Liver (tissue), 8 donors: ENCODE measurements at regions not wholly inside any gene's neighbourhood (a gene's known extent, or its start where the extent isn't known, plus 50 kb on each side); places are given as distances from the start of the nearest gene placed in this dataset.

Source experiments
- DNase-seq: peaks from one replicate; pipeline ENCODE4 v3.0.0-alpha.2; 2017; ENCODE audit warnings: low spot score
- H3K27ac ChIP-seq, 2 donors: one replicate each; pipeline ENCODE4 v1.7.0; 2013; ENCODE audit warnings: inconsistent platforms in 2 of 2, low read length in 2 of 2, control low read depth in 1 of 2, low read depth in 1 of 2, mild to moderate bottlenecking in 1 of 2
- H3K27me3 ChIP-seq, 4 donors: one replicate each; pipeline versions ENCODE4 v1.6.1 to v1.7.0; 2013; ENCODE audit warnings: low read length in 3 of 4, inconsistent platforms in 1 of 4, mild to moderate bottlenecking in 1 of 4, moderate library complexity in 1 of 4; ENCODE audit not compliant: control insufficient read depth in 4 of 4, insufficient read depth in 4 of 4
- H3K36me3 ChIP-seq, 4 donors: one replicate each; pipeline versions ENCODE4 v1.6.1 to v1.7.0; 2013; ENCODE audit warnings: low read length in 3 of 4, mild to moderate bottlenecking in 3 of 4, low read depth in 1 of 4, moderate library complexity in 1 of 4; ENCODE audit not compliant: control insufficient read depth in 4 of 4, insufficient read depth in 3 of 4
- H3K4me1 ChIP-seq, 4 donors: one replicate each; pipeline versions ENCODE4 v1.6.1 to v1.7.0; 2013; ENCODE audit warnings: low read length in 3 of 4, mild to moderate bottlenecking in 3 of 4, moderate library complexity in 1 of 4; ENCODE audit not compliant: control insufficient read depth in 4 of 4, insufficient read depth in 4 of 4
- H3K4me3 ChIP-seq, 3 donors: one replicate each; pipeline versions ENCODE4 v1.6.1 to v1.7.0; 2013; ENCODE audit warnings: low read length in 3 of 3, control low read depth in 1 of 3, low read depth in 1 of 3, mild to moderate bottlenecking in 1 of 3
- H3K9ac ChIP-seq, 2 donors: one replicate each; pipeline ENCODE4 v1.7.0; 2013; ENCODE audit warnings: low read length in 2 of 2, mild to moderate bottlenecking in 2 of 2, moderate library complexity in 2 of 2, control low read depth in 1 of 2, low read depth in 1 of 2
- H3K9me3 ChIP-seq, 4 donors: one replicate each; pipeline versions ENCODE4 v1.6.1 to v1.7.0; 2013; ENCODE audit warnings: low read length in 3 of 4; ENCODE audit not compliant: control insufficient read depth in 4 of 4
- ATF3 ChIP-seq: IDR thresholded peaks from 2 replicates; pipeline ENCODE4 v1.6.1; 2016; ENCODE audit warnings: antibody characterized with exemption
- CTCF ChIP-seq: fragments of 150-350 bp; IDR thresholded peaks from 2 replicates; pipeline ENCODE4 v1.5.1; 2017; ENCODE audit warnings: improper control_type of control experiment, low read depth, low read length; ENCODE audit not compliant: missing input control
- EGR1 ChIP-seq, 2 donors: IDR thresholded peaks; 2 replicates each; pipeline ENCODE4 v1.6.1; 2016 to 2018; ENCODE audit warnings: antibody characterized with exemption in 2 of 2, low read depth in 2 of 2
- FOXA1 ChIP-seq: IDR thresholded peaks from 2 replicates; pipeline ENCODE4 v1.6.1; 2016; ENCODE audit warnings: antibody characterized with exemption
- FOXA2 ChIP-seq: IDR thresholded peaks from 2 replicates; pipeline ENCODE4 v1.6.1; 2016; ENCODE audit warnings: antibody characterized with exemption
- GABPA ChIP-seq, 2 donors: IDR thresholded peaks in 1 of 2; conservative IDR thresholded peaks in 1 of 2; 2 replicates each; pipeline ENCODE4 v1.6.1; 2016; ENCODE audit warnings: antibody characterized with exemption in 2 of 2, mild to moderate bottlenecking in 1 of 2, moderate library complexity in 1 of 2
- HNF4A ChIP-seq, 2 donors: conservative IDR thresholded peaks; 2 replicates each; pipeline ENCODE4 v1.6.1; 2016; ENCODE audit warnings: antibody characterized with exemption in 2 of 2, mild to moderate bottlenecking in 2 of 2
- JUND ChIP-seq, 2 donors: IDR thresholded peaks; 2 replicates each; pipeline ENCODE4 v1.6.1; 2016; ENCODE audit warnings: antibody characterized with exemption in 2 of 2
- MAX ChIP-seq: IDR thresholded peaks from 2 replicates; pipeline ENCODE4 v1.6.1; 2016; ENCODE audit warnings: antibody characterized with exemption
- NR2F2 ChIP-seq: IDR thresholded peaks from 2 replicates; pipeline ENCODE4 v1.6.1; 2016; ENCODE audit warnings: antibody characterized with exemption
- RAD21 ChIP-seq, 2 donors: IDR thresholded peaks; 2 replicates each; pipeline ENCODE4 v1.6.1; 2016; ENCODE audit warnings: antibody characterized with exemption in 2 of 2, mild to moderate bottlenecking in 2 of 2
- REST ChIP-seq: IDR thresholded peaks from 2 replicates; pipeline ENCODE4 v1.6.1; 2016; ENCODE audit warnings: antibody characterized with exemption, mild to moderate bottlenecking
- RXRA ChIP-seq, 2 donors: IDR thresholded peaks; 2 replicates each; pipeline ENCODE4 v1.6.1; 2017 to 2018; ENCODE audit warnings: antibody characterized with exemption in 2 of 2, mild to moderate bottlenecking in 1 of 2
- SP1 ChIP-seq: IDR thresholded peaks from 2 replicates; pipeline ENCODE4 v1.6.1; 2018; ENCODE audit warnings: antibody characterized with exemption, mild to moderate bottlenecking
- TAF1 ChIP-seq: conservative IDR thresholded peaks from 2 replicates; pipeline ENCODE4 v1.6.1; 2016; ENCODE audit warnings: antibody characterized with exemption, mild to moderate bottlenecking
- YY1 ChIP-seq: IDR thresholded peaks from 2 replicates; pipeline ENCODE4 v1.6.1; 2016; ENCODE audit warnings: antibody characterized with exemption, mild to moderate bottlenecking
- ZBTB33 ChIP-seq: IDR thresholded peaks from 2 replicates; pipeline ENCODE4 v1.6.1; 2016; ENCODE audit warnings: antibody characterized with exemption
- WGBS: extraction: QIAGEN DNeasy Blood & Tissue Kit; methylation state at CpG from one replicate; pipeline ENCODE4 v1.1.7; 2013; 5-methylcytosine and 5-hydroxymethylcytosine counted together
- donor health status: healthy.
- donor health status: healthy.
- donor health status: healthy.
- donor health status: healthy.
- donor health status: healthy.

- no peak overlapping the region for H3K9ac ChIP-seq
- no peak for DNase-seq
- no peak for TF ChIP-seq FOXA2
- no peak for TF ChIP-seq RAD21 (IDR thresholded peaks at IDR 0.05)
- TF ChIP-seq TAF1: no peak
- TF ChIP-seq SP1: no peak
- no peak for TF ChIP-seq EGR1 (IDR thresholded peaks at IDR 0.05; ENCODE audit: low read depth in 2 of 2)
- TF ChIP-seq RXRA (IDR thresholded peaks at IDR 0.05): no peak
- no peak for TF ChIP-seq JUND (IDR thresholded peaks at IDR 0.05)
- no peak for TF ChIP-seq GABPA (IDR thresholded peaks at IDR 0.05 in 1 of 2, conservative IDR thresholded peaks at IDR 0.05 in 1 of 2)
- no peak for TF ChIP-seq NR2F2
- no peak for TF ChIP-seq REST
- no peak for TF ChIP-seq ZBTB33
- no peak for TF ChIP-seq MAX
- TF ChIP-seq YY1: no peak
- TF ChIP-seq HNF4A (conservative IDR thresholded peaks at IDR 0.05): no peak
- H3K27ac ChIP-seq: no peak overlapping the region
- H3K4me1 ChIP-seq: no peaks in the 10 kb centered on the region
- no peaks in the 10 kb centered on the region for H3K9me3 ChIP-seq
- no peaks in the 10 kb centered on the region for H3K36me3 ChIP-seq
- WGBS: 81% methylated on average over 4 of the region's 4 CpGs
- H3K27me3 ChIP-seq: no peaks in the 10 kb centered on the region
- no peak overlapping the region for H3K4me3 ChIP-seq
These were observed 82.6 kb upstream of the TJP1 start for GRCh38 chr15:29904757-29905417.

GRCh38 chr15:29903785-29904464, 81.7 kb upstream of the TJP1 start:
- H3K4me3 ChIP-seq: no peak overlapping the region
- WGBS: 93% methylated on average over 6 of the region's 6 CpGs
- H3K9me3 ChIP-seq: no peaks in the 10 kb centered on the region
- H3K27ac ChIP-seq: no peak overlapping the region
- no peak for DNase-seq
- no peaks in the 10 kb centered on the region for H3K4me1 ChIP-seq
- H3K9ac ChIP-seq: no peak overlapping the region
- no peaks in the 10 kb centered on the region for H3K27me3 ChIP-seq
- H3K36me3 ChIP-seq: no peaks in the 10 kb centered on the region
- TF ChIP-seq REST (no peak), RXRA (IDR thresholded peaks at IDR 0.05) (no peak), NR2F2 (no peak), ATF3 (no peak), GABPA (IDR thresholded peaks at IDR 0.05 in 1 of 2, conservative IDR thresholded peaks at IDR 0.05 in 1 of 2) (no peak), FOXA1 (no peak), ZBTB33 (no peak), HNF4A (conservative IDR thresholded peaks at IDR 0.05) (no peak), RAD21 (IDR thresholded peaks at IDR 0.05) (no peak), CTCF (no peak), EGR1 (IDR thresholded peaks at IDR 0.05; ENCODE audit: low read depth in 2 of 2) (no peak), YY1 (no peak)
